SK-N-SH (cell line): ENCODE measurements at regions not wholly inside any gene's neighbourhood (a gene's known extent, or its start where the extent isn't known, plus 50 kb on each side); places are given as distances from the start of the nearest gene placed in this dataset.

ENCODE experiments used
- CTCF ChIA-PET: fragments of 300-600, 350-600 bp; formaldehyde crosslinking; extraction: SDS; loops from one replicate; lab custom pipeline; 2021; lab: Yijun Ruan, JAX
- POLR2A ChIA-PET: fragments of 350-600 bp; sonication (Branson Sonifier 250); formaldehyde crosslinking; extraction: SDS; loops from one replicate; lab custom pipeline; 2020; ENCODE audit warnings: antibody characterized with exemption, inconsistent platforms; lab: Yijun Ruan, JAX
- DNase-seq: peaks from one replicate; pipeline ENCODE4 v3.0.0; 2012
- H2AFZ ChIP-seq: fragments of 200-600 bp; sonication (generic); 2 replicates; pipeline ENCODE4 v1.8.1; 2016; ENCODE audit warnings: antibody characterized with exemption, mild to moderate bottlenecking, low read depth
- H3F3A ChIP-seq: fragments of 200-600 bp; sonication (generic); replicated peaks from 2 replicates; pipeline ENCODE3; 2016; ENCODE audit warnings: antibody characterized with exemption, mild to moderate bottlenecking; ENCODE audit not compliant: insufficient read depth
- H3K27ac ChIP-seq, 2 experiments: fragments of 200-500 bp in 1 of 2; fragments of 200-600 bp in 1 of 2; sonication (Bioruptor generic) in 1 of 2; sonication (generic), shearing (Covaris generic) in 1 of 2; 2 replicates each; pipeline versions ENCODE4 v1.5.1 to v1.6.1; 2014 to 2016; ENCODE audit warnings: low read depth in 2 of 2, inconsistent platforms in 1 of 2, low read length in 1 of 2, mild to moderate bottlenecking in 1 of 2, mixed read lengths in 1 of 2
- H3K27me3 ChIP-seq: fragments of 200-600 bp; sonication (generic), shearing (Covaris generic); 2 replicates; pipeline ENCODE4 v1.6.1; 2016; ENCODE audit warnings: mixed run types; ENCODE audit not compliant: insufficient read depth
- H3K36me3 ChIP-seq, 2 experiments: fragments of 200-500 bp in 1 of 2; fragments of 200-600 bp in 1 of 2; sonication (Bioruptor generic) in 1 of 2; sonication (generic) in 1 of 2; replicated peaks in 1 of 2; 2 replicates each; pipeline versions ENCODE3 to v1.5.1; 2014 to 2016; ENCODE audit warnings: low read length in 1 of 2, mild to moderate bottlenecking in 1 of 2; ENCODE audit not compliant: insufficient read depth in 2 of 2, control insufficient read depth in 1 of 2
- H3K4me1 ChIP-seq, 2 experiments: fragments of 200-500 bp in 1 of 2; fragments of 200-600 bp in 1 of 2; sonication (Bioruptor generic) in 1 of 2; sonication (generic), shearing (Covaris generic) in 1 of 2; 2 replicates each; pipeline versions ENCODE4 v1.5.1 to v1.6.1; 2014 to 2016; ENCODE audit warnings: low read depth in 1 of 2, low read length in 1 of 2, mixed run types in 1 of 2; ENCODE audit not compliant: insufficient read depth in 2 of 2, control insufficient read depth in 1 of 2
- H3K4me2 ChIP-seq: fragments of 200-600 bp; sonication (generic), shearing (Covaris generic); 2 replicates; pipeline ENCODE4 v1.6.1; 2017; ENCODE audit warnings: mixed run types
- H3K4me3 ChIP-seq, 2 experiments: fragments of 200-500 bp in 1 of 2; fragments of 200-600 bp in 1 of 2; sonication (Bioruptor generic) in 1 of 2; sonication (generic), shearing (Covaris generic) in 1 of 2; 2 replicates each; pipeline versions ENCODE4 v1.5.1 to v1.8.1; 2014 to 2016; ENCODE audit warnings: low read depth in 2 of 2, inconsistent platforms in 1 of 2, low read length in 1 of 2, mild to moderate bottlenecking in 1 of 2, mixed read lengths in 1 of 2, moderate library complexity in 1 of 2
- H3K79me2 ChIP-seq: fragments of 200-600 bp; sonication (generic); 2 replicates; pipeline ENCODE4 v1.8.1; 2017; ENCODE audit warnings: mild to moderate bottlenecking; ENCODE audit not compliant: insufficient read depth
- H3K9ac ChIP-seq: fragments of 200-600 bp; sonication (generic); 2 replicates; pipeline ENCODE4 v1.6.1; 2017; ENCODE audit warnings: mixed run types
- H3K9me2 ChIP-seq: fragments of 200-600 bp; sonication (generic); 2 replicates; pipeline ENCODE4 v1.6.1; 2017; ENCODE audit warnings: mixed run types
- H3K9me3 ChIP-seq: fragments of 200-600 bp; sonication (generic); 2 replicates; pipeline ENCODE4 v1.6.1; 2017; ENCODE audit warnings: mixed run types, mild to moderate bottlenecking, moderate library complexity
- H4K20me1 ChIP-seq: fragments of 200-600 bp; sonication (generic); 2 replicates; pipeline ENCODE4 v1.6.1; 2017; ENCODE audit warnings: mild to moderate bottlenecking, mixed run types; ENCODE audit not compliant: insufficient read depth
- CTCF ChIP-seq: fragments of 200-600 bp; sonication (generic); IDR thresholded peaks from 2 replicates; pipeline ENCODE4 v1.6.1; 2017; ENCODE audit warnings: antibody characterized with exemption, mild to moderate bottlenecking, moderate library complexity
- POLR2AphosphoS5 ChIP-seq: IDR thresholded peaks from 2 replicates; pipeline ENCODE4 v1.6.1; 2012; ENCODE audit warnings: low read depth, low read length
- REST ChIP-seq: IDR thresholded peaks from 2 replicates; pipeline ENCODE4 v1.6.1; 2012; ENCODE audit warnings: mild to moderate bottlenecking, low read depth, low read length, moderate library complexity
- TEAD4 ChIP-seq: IDR thresholded peaks from 2 replicates; pipeline ENCODE4 v1.4.0; 2012; ENCODE audit warnings: mild to moderate bottlenecking, borderline replicate concordance; ENCODE audit not compliant: insufficient read depth
- USF1 ChIP-seq: IDR thresholded peaks from 2 replicates; pipeline ENCODE4 v1.4.0; 2012; ENCODE audit warnings: low read depth, borderline replicate concordance
- USF2 ChIP-seq: fragments of 150-350 bp; IDR thresholded peaks from 2 replicates; pipeline ENCODE4 v1.6.1; 2017; ENCODE audit warnings: antibody characterized with exemption, low read length, low read depth, borderline replicate concordance
- WGBS: methylation state at CpG from one replicate; pipeline ENCODE4 v1.1.6; 2017; ENCODE audit warnings: low lambda C conversion rate; 5-methylcytosine and 5-hydroxymethylcytosine counted together

DNA sequence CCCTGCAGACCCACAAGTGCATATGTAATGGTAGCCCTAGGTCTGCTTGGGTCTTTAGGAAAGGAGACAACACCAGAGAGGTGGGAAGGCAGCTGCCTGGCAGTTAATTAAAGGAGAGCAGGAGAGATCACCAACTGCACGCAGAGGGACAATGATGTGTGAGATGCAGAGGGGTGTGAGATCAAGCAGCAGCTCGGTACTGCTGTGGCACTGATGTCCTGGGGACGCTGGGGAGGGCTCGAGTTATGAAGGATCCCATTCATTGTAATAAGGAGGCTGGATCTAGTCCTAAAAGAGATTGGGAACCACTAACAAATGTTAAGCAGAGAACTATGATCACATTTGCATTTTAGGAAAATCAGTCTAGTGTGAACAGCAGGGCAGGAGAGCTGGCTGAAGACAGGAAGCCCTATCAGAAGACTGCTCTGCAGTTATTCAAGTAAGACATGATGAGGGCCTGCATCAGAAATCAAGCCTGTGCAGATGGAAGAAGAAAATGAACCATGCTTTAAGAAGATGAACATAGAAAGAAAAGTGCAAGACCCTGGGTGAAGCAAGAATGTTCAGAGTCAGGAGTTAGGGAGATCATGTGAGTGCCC lies 80.4 kb downstream of the DLEU7 start:
- no peaks in the 10 kb centered on the region for H3K9me3 ChIP-seq
- no peaks in the 10 kb centered on the region for H3K27me3 ChIP-seq

More for the DNA sequence above, 80.4 kb downstream of the DLEU7 start:
- TF ChIP-seq REST (no peak), USF1 (no peak), TEAD4 (no peak), POLR2AphosphoS5 (no peak), USF2 (no peak), CTCF (no peak)
- Histone ChIP-seq H3K4me2 (no peak overlapping the region), H3K79me2 (no peaks in the 10 kb centered on the region), H4K20me1 (no peaks in the 10 kb centered on the region), H3K36me3 (no peaks in the 10 kb centered on the region), H3K9me2 (no peaks in the 10 kb centered on the region), H3F3A (no peaks in the 10 kb centered on the region), H3K4me3 (no peak overlapping the region), H2AFZ (no peak overlapping the region), H3K27ac (no peak overlapping the region), H3K9ac (no peak overlapping the region), H3K4me1 (no peaks in the 10 kb centered on the region)
- WGBS, result 59% methylated on average over 4 of the region's 4 CpGs
- no peak for DNase-seq
- CTCF ChIA-PET, result interaction anchor here (0.9 kb wide), 1 partner anchor 55 kb away, joined by 3 read pairs; no protein-coding TSS in a partner anchor
- POLR2A ChIA-PET, result no interaction called here
